ENCODE measurements at regions not wholly inside any gene's neighbourhood (a gene's known extent, or its start where the extent isn't known, plus 50 kb on each side); places are given as distances from the start of the nearest gene placed in this dataset.

DNA sequence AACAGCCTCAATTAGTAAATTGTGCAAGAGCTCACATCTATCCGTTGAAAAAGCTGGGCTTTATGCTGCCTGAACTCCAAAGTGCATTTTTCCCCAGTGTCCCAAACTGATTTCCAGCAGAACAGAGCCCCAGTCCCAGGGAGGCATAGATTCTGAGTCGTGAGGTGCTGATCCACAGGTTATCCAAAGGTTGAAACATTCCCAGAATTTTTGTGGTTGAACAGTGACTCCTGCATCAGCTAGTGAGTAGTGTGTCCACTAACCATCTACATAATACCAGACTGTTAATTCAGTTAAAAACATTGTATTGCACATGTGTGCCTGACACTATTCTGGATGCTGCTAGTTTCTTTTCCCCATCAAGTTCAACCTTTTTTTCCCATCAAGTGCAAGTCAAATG is 761.5 kb downstream of the GATA3 start:
- no peak overlapping the region for H3K4me2 ChIP-seq (ENCODE audit: low read depth, low read length)
- POLR2A ChIA-PET (ENCODE audit: unreplicated experiment) = no interaction called here
- H3K27me3 ChIP-seq (ENCODE audit: control insufficient read depth, insufficient read depth, low read length) = no peaks in the 10 kb centered on the region
- no peak overlapping the region for H2BK15ac ChIP-seq (ENCODE audit: low read depth, low read length)
- no peak overlapping the region for H3K4me3 ChIP-seq (ENCODE audit: insufficient read depth, low read depth, low read length)
- H4K8ac ChIP-seq (ENCODE audit: low read depth in 2 of 2, low read length in 2 of 2) = no peak overlapping the region
- dilution Hi-C loops (cut with HindIII; ENCODE audit: low sequenced_read_pairs, unreplicated experiment) = no loop called here
- no peak overlapping the region for H3K23ac ChIP-seq (ENCODE audit: low read depth, low read length)
- peaks cover 7% of the 10 kb centered on the region for H3K9me3 ChIP-seq (ENCODE audit: control insufficient read depth, insufficient read depth, low read length)
- H2AK5ac ChIP-seq (ENCODE audit: low read depth, low read length) = no peak overlapping the region
- no peak overlapping the region for H2AFZ ChIP-seq (replicated peaks; ENCODE audit: low read length, poor library complexity)
- CTCF ChIA-PET = no interaction called here
- no peak overlapping the region for H2BK120ac ChIP-seq (ENCODE audit: low read depth, low read length)
- in situ Hi-C loops (cut with MboI; ENCODE audit: low sequenced_read_pairs) = no loop called here
- no peak overlapping the region for H3K27ac ChIP-seq (ENCODE audit: insufficient read depth, low read length)
- no peak overlapping the region for H2BK20ac ChIP-seq (ENCODE audit: low read depth, low read length)
- WGBS, 2 experiments (ENCODE audit: extremely low coverage in 2 of 2, insufficient read length in 1 of 2) = 0% methylated on average over 1 of the region's 2 CpGs; no CpG with 5 or more reads in 1 of the 2 experiments
- H4K20me1 ChIP-seq (ENCODE audit: insufficient read depth, low read length) = no peaks in the 10 kb centered on the region
- H3K4me1 ChIP-seq (ENCODE audit: control insufficient read depth, insufficient read depth, low read length) = no peaks in the 10 kb centered on the region
- no peak overlapping the region for H3K14ac ChIP-seq (replicated peaks; ENCODE audit: low read depth, low read length)
- no peak overlapping the region for H3K9ac ChIP-seq (ENCODE audit: low read depth, low read length)
- no peak overlapping the region for H4K5ac ChIP-seq (ENCODE audit: low read depth, low read length)
- H3K4ac ChIP-seq (ENCODE audit: low read depth, low read length) = no peak overlapping the region
- no peaks in the 10 kb centered on the region for H3K79me1 ChIP-seq (ENCODE audit: low read depth in 1 of 2, low read length in 2 of 2)
- intact Hi-C loops (cut with micrococcal nuclease) = no loop called here
- BruUV-seq (replicated peaks) = no TSS peak
- H3K36me3 ChIP-seq (ENCODE audit: control insufficient read depth, insufficient read depth, low read length) = no peaks in the 10 kb centered on the region
- H3K9me1 ChIP-seq (ENCODE audit: insufficient read depth, low read length) = no peaks in the 10 kb centered on the region
- H2AK9ac ChIP-seq (replicated peaks; ENCODE audit: low read depth, low read length, poor library complexity) = no peak overlapping the region
- TF ChIP-seq, protein P1, sequence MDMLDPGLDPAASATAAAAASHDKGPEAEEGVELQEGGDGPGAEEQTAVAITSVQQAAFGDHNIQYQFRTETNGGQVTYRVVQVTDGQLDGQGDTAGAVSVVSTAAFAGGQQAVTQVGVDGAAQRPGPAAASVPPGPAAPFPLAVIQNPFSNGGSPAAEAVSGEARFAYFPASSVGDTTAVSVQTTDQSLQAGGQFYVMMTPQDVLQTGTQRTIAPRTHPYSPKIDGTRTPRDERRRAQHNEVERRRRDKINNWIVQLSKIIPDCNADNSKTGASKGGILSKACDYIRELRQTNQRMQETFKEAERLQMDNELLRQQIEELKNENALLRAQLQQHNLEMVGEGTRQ (IDR thresholded peaks at IDR 0.05; ENCODE audit: low read depth, low read length) = no peak
- TF ChIP-seq, protein P2, sequence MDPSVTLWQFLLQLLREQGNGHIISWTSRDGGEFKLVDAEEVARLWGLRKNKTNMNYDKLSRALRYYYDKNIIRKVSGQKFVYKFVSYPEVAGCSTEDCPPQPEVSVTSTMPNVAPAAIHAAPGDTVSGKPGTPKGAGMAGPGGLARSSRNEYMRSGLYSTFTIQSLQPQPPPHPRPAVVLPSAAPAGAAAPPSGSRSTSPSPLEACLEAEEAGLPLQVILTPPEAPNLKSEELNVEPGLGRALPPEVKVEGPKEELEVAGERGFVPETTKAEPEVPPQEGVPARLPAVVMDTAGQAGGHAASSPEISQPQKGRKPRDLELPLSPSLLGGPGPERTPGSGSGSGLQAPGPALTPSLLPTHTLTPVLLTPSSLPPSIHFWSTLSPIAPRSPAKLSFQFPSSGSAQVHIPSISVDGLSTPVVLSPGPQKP (IDR thresholded peaks at IDR 0.05; ENCODE audit: borderline replicate concordance, low read depth, low read length) = no peak
- TF ChIP-seq FOS (IDR thresholded peaks at IDR 0.05; ENCODE audit: low read depth, low read length) (no peak), MAZ (IDR thresholded peaks at IDR 0.05; ENCODE audit: borderline replicate concordance, low read depth, low read length) (no peak), RAD21 (IDR thresholded peaks at IDR 0.05; ENCODE audit: low read length) (no peak), RFX5 (IDR thresholded peaks at IDR 0.05; ENCODE audit: low read depth, low read length) (no peak), CHD1 (IDR thresholded peaks at IDR 0.05; ENCODE audit: low read depth, low read length) (no peak)
- no peak overlapping the region for H3K18ac ChIP-seq (ENCODE audit: low read depth, low read length)
- DNase-seq = no peak
- H4K91ac ChIP-seq (ENCODE audit: insufficient read depth, low read depth, low read length) = no peak overlapping the region
- no peak overlapping the region for H3K56ac ChIP-seq (ENCODE audit: extremely low read depth, insufficient read depth, low read length)
- no peak for ATAC-seq (ENCODE audit: low read depth)
- H2BK5ac ChIP-seq (ENCODE audit: low read depth, low read length, poor library complexity, severe bottlenecking) = no peak overlapping the region

Measured in IMR-90 (cell line).